ENCODE measurements at regions not wholly inside any gene's neighbourhood (a gene's known extent, or its start where the extent isn't known, plus 50 kb on each side); places are given as distances from the start of the nearest gene placed in this dataset.

DNA sequence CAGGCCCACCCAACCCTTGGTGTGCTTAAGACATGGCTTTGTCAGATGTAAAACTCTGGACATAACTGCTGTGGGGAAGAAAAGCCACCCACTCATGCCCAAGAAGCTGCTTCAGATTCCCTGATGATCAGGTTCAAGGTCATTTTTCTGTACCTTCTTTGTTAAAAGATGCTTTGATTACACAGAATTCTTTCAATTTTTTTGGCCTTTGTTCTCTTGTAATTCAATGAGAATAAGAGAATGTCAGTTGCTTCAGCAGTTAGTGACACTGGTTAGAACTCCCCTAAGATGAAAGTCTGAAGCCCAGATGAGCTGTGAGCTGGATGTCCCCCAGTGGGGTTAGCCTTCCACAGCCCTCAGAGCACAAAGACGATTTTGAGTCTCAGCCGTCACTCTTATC, 152.7 kb downstream of the CHRM3 start:
- no peak overlapping the region for H3K4me3 ChIP-seq (ENCODE audit: low read length)
- no peaks in the 10 kb centered on the region for H3K27me3 ChIP-seq (ENCODE audit: control insufficient read depth, insufficient read depth, low read length)
- H3K9ac ChIP-seq (ENCODE audit: low read depth, low read length): no peak overlapping the region
- no peaks in the 10 kb centered on the region for H3K36me3 ChIP-seq (ENCODE audit: insufficient read depth, low read length)
- no peaks in the 10 kb centered on the region for H3K9me3 ChIP-seq (replicated peaks; ENCODE audit: low read length)
- no peaks in the 10 kb centered on the region for H3K4me1 ChIP-seq (ENCODE audit: control insufficient read depth, insufficient read depth, low read length)
- H3K4me2 ChIP-seq (ENCODE audit: low read length): no peak overlapping the region

DNA sequence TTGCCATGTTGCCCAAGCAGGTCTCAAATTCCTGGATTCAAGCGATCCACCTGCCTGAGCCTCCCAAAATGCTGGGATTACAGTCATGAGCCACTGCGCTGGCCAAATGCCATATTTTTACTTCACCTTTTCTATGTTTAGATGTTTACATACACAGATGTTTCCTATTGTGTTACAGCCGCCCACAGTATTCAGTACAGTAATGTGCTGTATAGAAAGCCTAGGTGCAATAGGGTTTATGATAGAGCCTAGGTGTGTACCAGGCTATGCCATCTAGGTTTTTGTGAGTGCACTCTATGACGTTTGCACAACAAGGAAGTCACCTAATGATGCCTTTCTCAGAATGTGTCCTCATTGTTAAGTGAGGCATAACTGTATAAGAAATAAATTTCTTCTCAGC, 153.4 kb downstream of the CHRM3 start:
- H3K4me1 ChIP-seq (ENCODE audit: control insufficient read depth, insufficient read depth, low read length): no peaks in the 10 kb centered on the region
- no peak overlapping the region for H3K4me3 ChIP-seq (ENCODE audit: low read length)

DNA sequence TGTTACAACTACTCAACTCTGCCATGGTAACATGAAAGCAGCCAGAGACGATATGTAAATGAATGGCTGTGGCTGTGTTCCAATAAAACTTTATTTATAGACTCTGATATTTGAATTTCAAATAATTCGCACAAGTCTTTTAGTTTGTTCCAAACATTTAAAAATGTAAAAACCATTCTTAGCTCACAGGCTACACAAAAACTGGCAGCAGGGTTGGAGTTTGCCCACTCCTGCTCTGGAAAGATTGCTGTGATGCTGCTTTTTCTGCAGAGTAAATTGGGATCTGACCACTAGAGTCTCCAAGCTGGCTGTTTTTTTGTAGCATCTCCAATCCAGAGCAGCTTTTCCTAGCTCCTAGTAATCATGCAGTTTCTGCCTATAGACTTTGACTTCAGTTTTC, 157.5 kb downstream of the CHRM3 start:
- Histone ChIP-seq H3K4me3 (ENCODE audit: low read length) (no peak overlapping the region), H3K4me2 (ENCODE audit: low read length) (no peak overlapping the region), H3K4me1 (ENCODE audit: control insufficient read depth, insufficient read depth, low read length) (no peaks in the 10 kb centered on the region), H3K9ac (ENCODE audit: low read depth, low read length) (no peak overlapping the region), H3K9me3 (replicated peaks; ENCODE audit: low read length) (peaks cover 3% of the 10 kb centered on the region), H3K36me3 (ENCODE audit: insufficient read depth, low read length) (no peaks in the 10 kb centered on the region), H3K27me3 (ENCODE audit: control insufficient read depth, insufficient read depth, low read length) (no peaks in the 10 kb centered on the region)

More for the DNA sequence above, 153.4 kb downstream of the CHRM3 start:
- Histone ChIP-seq H3K9ac (ENCODE audit: low read depth, low read length) (no peak overlapping the region), H3K36me3 (ENCODE audit: insufficient read depth, low read length) (no peaks in the 10 kb centered on the region), H3K4me2 (ENCODE audit: low read length) (no peak overlapping the region), H3K27me3 (ENCODE audit: control insufficient read depth, insufficient read depth, low read length) (no peaks in the 10 kb centered on the region), H3K9me3 (replicated peaks; ENCODE audit: low read length) (no peaks in the 10 kb centered on the region)

DNA sequence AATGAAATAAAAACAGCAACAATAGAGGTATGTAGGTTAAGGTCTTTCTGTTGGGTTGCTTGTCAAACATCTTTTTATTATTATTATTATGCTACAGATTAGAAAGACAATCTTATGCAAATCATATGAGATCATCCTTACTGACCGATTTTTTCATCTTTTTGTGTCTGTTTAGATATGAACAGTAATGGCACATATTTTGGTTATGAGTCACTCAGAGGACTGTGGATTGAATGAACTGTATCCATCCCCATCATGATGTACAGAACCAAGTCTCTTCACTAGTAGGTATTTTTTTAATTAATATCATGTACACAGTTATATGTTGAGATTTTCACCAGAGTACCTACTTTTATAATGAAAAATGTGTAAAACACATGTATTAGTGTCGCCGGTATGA, 159.1 kb downstream of the CHRM3 start:
- peaks cover 3% of the 10 kb centered on the region for H3K9me3 ChIP-seq (replicated peaks; ENCODE audit: low read length)
- H3K4me2 ChIP-seq (ENCODE audit: low read length): no peak overlapping the region
- H3K27me3 ChIP-seq (ENCODE audit: control insufficient read depth, insufficient read depth, low read length): no peaks in the 10 kb centered on the region
- H3K4me1 ChIP-seq (ENCODE audit: control insufficient read depth, insufficient read depth, low read length): no peaks in the 10 kb centered on the region
- H3K36me3 ChIP-seq (ENCODE audit: insufficient read depth, low read length): no peaks in the 10 kb centered on the region
- no peak overlapping the region for H3K4me3 ChIP-seq (ENCODE audit: low read length)
- H3K9ac ChIP-seq (ENCODE audit: low read depth, low read length): no peak overlapping the region

DNA sequence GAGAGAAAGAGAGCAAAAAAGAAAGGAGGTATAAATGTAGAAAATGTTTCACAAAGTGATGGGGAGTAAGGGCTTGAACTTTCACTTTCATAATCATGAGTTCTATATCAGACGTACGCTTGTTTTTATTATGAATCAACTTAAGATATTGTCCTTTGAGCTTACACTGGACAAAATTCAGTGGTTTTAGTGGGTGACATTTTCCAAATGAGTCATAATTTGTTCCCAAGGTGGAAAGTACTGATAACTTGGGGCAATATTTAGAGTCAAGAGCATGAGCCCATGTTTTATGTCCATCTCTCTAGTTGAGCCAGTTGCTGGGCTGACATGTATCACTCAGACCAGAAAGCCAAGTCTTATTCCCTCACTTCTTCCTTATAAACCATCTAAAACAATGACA, 161.6 kb downstream of the CHRM3 start:
- Histone ChIP-seq H3K36me3 (ENCODE audit: insufficient read depth, low read length) (no peaks in the 10 kb centered on the region), H3K4me1 (ENCODE audit: control insufficient read depth, insufficient read depth, low read length) (no peaks in the 10 kb centered on the region), H3K4me2 (ENCODE audit: low read length) (no peak overlapping the region), H3K9me3 (replicated peaks; ENCODE audit: low read length) (peaks cover 3% of the 10 kb centered on the region), H3K9ac (ENCODE audit: low read depth, low read length) (no peak overlapping the region), H3K27me3 (ENCODE audit: control insufficient read depth, insufficient read depth, low read length) (no peaks in the 10 kb centered on the region), H3K4me3 (ENCODE audit: low read length) (no peak overlapping the region)

DNA sequence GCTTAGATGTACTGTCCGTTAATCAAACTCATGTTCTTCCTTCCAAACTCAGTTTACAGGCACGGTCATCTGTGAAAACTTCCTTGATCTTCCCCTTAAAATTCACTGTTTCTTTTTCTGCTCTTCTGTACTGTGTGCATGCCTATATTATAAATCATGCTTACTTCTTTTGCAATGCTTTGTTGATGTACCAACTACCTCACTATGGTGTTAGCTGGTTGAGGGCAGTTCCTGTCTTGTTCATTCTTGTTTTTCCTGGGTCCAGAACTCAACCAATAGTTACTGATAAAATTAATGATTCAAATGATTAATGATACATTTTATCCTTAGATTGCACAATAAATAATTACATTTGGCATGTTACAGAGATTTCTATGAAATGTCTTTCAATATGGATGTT, 163.8 kb downstream of the CHRM3 start:
- H3K4me3 ChIP-seq (ENCODE audit: low read length): no peak overlapping the region
- H3K27me3 ChIP-seq (ENCODE audit: control insufficient read depth, insufficient read depth, low read length): no peaks in the 10 kb centered on the region
- no peaks in the 10 kb centered on the region for H3K36me3 ChIP-seq (ENCODE audit: insufficient read depth, low read length)
- no peaks in the 10 kb centered on the region for H3K4me1 ChIP-seq (ENCODE audit: control insufficient read depth, insufficient read depth, low read length)
- no peak overlapping the region for H3K4me2 ChIP-seq (ENCODE audit: low read length)
- H3K9me3 ChIP-seq (replicated peaks; ENCODE audit: low read length): peaks cover 3% of the 10 kb centered on the region
- H3K9ac ChIP-seq (ENCODE audit: low read depth, low read length): no peak overlapping the region

DNA sequence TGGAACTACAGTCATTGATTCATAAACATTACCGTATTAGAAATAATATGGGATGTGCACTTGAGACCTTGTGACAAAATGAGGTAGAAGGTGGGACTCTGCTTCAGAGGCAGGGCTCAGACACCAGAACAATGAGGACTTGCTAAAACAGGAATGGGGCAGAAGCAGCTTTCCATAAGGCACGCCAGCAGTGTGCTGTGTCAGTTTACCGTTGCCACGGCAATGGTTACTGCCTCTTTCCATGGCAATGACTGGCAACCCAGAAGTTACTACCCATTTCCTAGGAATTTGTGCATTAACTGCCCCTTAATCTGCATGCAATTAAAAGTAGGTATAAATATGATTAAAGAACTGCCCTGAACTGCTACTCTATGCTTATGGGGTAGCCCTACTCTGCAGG, 169.0 kb downstream of the CHRM3 start:
- Histone ChIP-seq H3K9me3 (replicated peaks; ENCODE audit: low read length) (peaks cover 6% of the 10 kb centered on the region), H3K4me2 (ENCODE audit: low read length) (no peak overlapping the region), H3K27me3 (ENCODE audit: control insufficient read depth, insufficient read depth, low read length) (no peaks in the 10 kb centered on the region), H3K4me1 (ENCODE audit: control insufficient read depth, insufficient read depth, low read length) (no peaks in the 10 kb centered on the region), H3K9ac (ENCODE audit: low read depth, low read length) (no peak overlapping the region), H3K36me3 (ENCODE audit: insufficient read depth, low read length) (no peaks in the 10 kb centered on the region), H3K4me3 (ENCODE audit: low read length) (no peak overlapping the region)

DNA sequence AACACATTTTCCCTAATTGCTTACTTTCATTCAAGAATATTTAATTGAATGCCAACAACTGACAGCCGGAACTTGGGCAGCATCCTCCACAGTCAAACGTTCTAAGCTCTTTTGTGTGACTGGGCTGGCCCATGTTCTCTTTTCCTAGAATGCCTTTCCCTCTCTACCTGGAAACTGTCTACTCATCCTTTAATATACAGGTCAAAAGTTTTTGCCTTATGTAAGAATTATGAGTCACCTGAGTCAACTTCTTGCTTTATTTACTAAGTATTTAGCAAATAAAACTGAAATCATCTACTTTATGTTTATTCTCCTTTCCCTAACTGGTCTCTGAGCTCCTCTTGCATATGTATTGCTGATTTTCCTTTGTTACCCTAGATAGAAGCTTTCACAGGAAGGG, 172.2 kb downstream of the CHRM3 start:
- Histone ChIP-seq H3K4me3 (ENCODE audit: low read length) (no peak overlapping the region), H3K27me3 (ENCODE audit: control insufficient read depth, insufficient read depth, low read length) (no peaks in the 10 kb centered on the region), H3K4me1 (ENCODE audit: control insufficient read depth, insufficient read depth, low read length) (no peaks in the 10 kb centered on the region), H3K36me3 (ENCODE audit: insufficient read depth, low read length) (no peaks in the 10 kb centered on the region), H3K9me3 (replicated peaks; ENCODE audit: low read length) (peaks cover 6% of the 10 kb centered on the region), H3K4me2 (ENCODE audit: low read length) (no peak overlapping the region), H3K9ac (ENCODE audit: low read depth, low read length) (no peak overlapping the region)

DNA sequence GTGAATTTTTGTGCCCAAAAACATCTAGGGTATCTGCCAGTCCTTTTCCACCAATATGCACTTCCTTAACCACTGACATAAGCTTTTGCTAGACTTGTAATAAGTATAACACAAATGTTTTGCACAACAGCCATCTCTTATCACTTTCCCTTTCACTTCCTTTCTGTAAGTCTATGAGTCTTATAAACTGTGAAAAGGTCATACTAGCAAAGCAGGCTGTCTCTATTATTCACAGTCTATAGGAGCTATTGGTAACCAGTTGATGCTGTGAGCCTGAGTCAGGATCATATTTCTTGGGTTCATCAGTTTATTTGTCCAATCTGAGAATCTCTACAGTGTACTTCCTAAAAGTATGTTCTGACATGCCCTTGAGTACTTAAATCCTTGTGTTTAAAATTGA, 172.6 kb downstream of the CHRM3 start:
- H3K4me1 ChIP-seq (ENCODE audit: control insufficient read depth, insufficient read depth, low read length): no peaks in the 10 kb centered on the region
- peaks cover 6% of the 10 kb centered on the region for H3K9me3 ChIP-seq (replicated peaks; ENCODE audit: low read length)
- no peaks in the 10 kb centered on the region for H3K36me3 ChIP-seq (ENCODE audit: insufficient read depth, low read length)
- no peak overlapping the region for H3K9ac ChIP-seq (ENCODE audit: low read depth, low read length)
- no peak overlapping the region for H3K4me2 ChIP-seq (ENCODE audit: low read length)
- no peak overlapping the region for H3K4me3 ChIP-seq (ENCODE audit: low read length)
- no peaks in the 10 kb centered on the region for H3K27me3 ChIP-seq (ENCODE audit: control insufficient read depth, insufficient read depth, low read length)

DNA sequence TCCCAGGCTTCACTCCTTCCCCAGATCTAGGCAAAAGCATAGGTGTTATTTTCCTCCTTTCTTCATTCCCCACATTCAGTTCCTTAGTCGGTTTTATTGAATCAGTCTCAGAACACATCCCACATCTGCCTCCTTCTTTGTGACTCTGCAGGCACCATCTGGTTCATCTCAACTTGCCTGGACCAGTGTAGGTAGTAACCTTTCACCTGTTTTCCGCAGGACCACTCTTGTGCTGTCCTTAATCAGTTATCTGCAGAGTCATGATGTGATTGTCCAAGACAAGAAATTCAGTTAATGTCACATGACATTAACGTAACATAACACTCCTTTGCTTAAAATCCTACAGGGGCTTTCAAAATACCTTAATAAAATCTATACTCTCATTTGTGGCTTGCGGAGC, 174.6 kb downstream of the CHRM3 start:
- H3K4me3 ChIP-seq (ENCODE audit: low read length): no peak overlapping the region
- no peak overlapping the region for H3K9ac ChIP-seq (ENCODE audit: low read depth, low read length)
- H3K4me2 ChIP-seq (ENCODE audit: low read length): no peak overlapping the region
- peaks cover 6% of the 10 kb centered on the region for H3K9me3 ChIP-seq (replicated peaks; ENCODE audit: low read length)
- no peaks in the 10 kb centered on the region for H3K27me3 ChIP-seq (ENCODE audit: control insufficient read depth, insufficient read depth, low read length)
- no peaks in the 10 kb centered on the region for H3K4me1 ChIP-seq (ENCODE audit: control insufficient read depth, insufficient read depth, low read length)
- H3K36me3 ChIP-seq (ENCODE audit: insufficient read depth, low read length): no peaks in the 10 kb centered on the region

DNA sequence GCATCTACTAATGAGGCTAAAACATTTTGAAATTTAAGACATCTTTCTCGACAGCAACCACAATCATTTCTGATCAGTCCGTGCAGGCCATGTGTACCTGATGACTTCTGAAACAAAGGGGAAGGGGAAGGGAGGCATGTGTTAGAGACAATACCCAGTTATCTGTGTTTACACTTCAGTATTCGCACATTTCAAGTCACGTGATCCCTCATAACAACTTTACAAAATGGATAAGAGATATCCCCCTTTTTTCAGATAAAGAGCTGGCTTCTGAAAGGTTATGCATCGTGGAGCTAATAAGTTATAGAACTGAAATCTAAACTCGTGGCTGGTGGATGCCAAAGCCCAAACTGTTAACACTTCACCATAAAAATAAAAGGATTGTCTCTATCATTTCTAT, 175.7 kb downstream of the CHRM3 start:
- no peaks in the 10 kb centered on the region for H3K27me3 ChIP-seq (ENCODE audit: control insufficient read depth, insufficient read depth, low read length)
- no peaks in the 10 kb centered on the region for H3K36me3 ChIP-seq (ENCODE audit: insufficient read depth, low read length)
- no peak overlapping the region for H3K9ac ChIP-seq (ENCODE audit: low read depth, low read length)
- H3K4me3 ChIP-seq (ENCODE audit: low read length): no peak overlapping the region
- no peak overlapping the region for H3K4me2 ChIP-seq (ENCODE audit: low read length)
- peaks cover 6% of the 10 kb centered on the region for H3K9me3 ChIP-seq (replicated peaks; ENCODE audit: low read length)
- H3K4me1 ChIP-seq (ENCODE audit: control insufficient read depth, insufficient read depth, low read length): no peaks in the 10 kb centered on the region

DNA sequence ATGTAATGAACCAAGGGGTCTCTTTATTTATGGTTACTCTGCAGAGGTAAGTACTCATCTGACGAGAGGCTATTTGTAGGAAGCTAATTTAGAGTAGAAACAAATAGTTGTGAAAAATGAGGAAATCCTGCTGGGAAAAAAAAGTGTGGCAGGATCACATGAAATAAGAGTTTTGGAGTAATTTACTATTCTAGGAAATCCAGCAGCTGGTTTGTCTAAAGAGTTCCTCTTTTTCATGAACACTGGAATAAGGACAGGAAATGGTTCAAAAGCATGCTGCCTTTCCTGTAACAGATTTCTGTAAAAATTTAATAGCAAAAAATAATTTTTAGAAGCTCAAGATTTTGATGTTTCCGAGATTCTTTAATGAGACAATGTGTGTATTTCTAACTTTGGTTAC, 177.3 kb downstream of the CHRM3 start:
- Histone ChIP-seq H3K4me3 (ENCODE audit: low read length) (no peak overlapping the region), H3K27me3 (ENCODE audit: control insufficient read depth, insufficient read depth, low read length) (no peaks in the 10 kb centered on the region), H3K4me1 (ENCODE audit: control insufficient read depth, insufficient read depth, low read length) (no peaks in the 10 kb centered on the region)

More for the DNA sequence above, 177.3 kb downstream of the CHRM3 start:
- Histone ChIP-seq H3K36me3 (ENCODE audit: insufficient read depth, low read length) (no peaks in the 10 kb centered on the region), H3K9me3 (replicated peaks; ENCODE audit: low read length) (peaks cover 7% of the 10 kb centered on the region), H3K9ac (ENCODE audit: low read depth, low read length) (no peak overlapping the region), H3K4me2 (ENCODE audit: low read length) (no peak overlapping the region)

Measured in skeletal muscle satellite cell (primary cell).